Stimulated activated CD8-positive, alpha-beta memory T cell treated with anti-CD3 and anti-CD28 coated beads, Interleukin-2, amount 100 ng/mL, for 48 hours (primary cell): ENCODE measurements at regions not wholly inside any gene's neighbourhood (a gene's known extent, or its start where the extent isn't known, plus 50 kb on each side); places are given as distances from the start of the nearest gene placed in this dataset.

Source experiments
- DNase-seq, 2 donors: peaks; one replicate each; pipeline ENCODE4 v3.0.0-alpha.2; 2020; ENCODE audit warnings: low read depth in 2 of 2

DNA sequence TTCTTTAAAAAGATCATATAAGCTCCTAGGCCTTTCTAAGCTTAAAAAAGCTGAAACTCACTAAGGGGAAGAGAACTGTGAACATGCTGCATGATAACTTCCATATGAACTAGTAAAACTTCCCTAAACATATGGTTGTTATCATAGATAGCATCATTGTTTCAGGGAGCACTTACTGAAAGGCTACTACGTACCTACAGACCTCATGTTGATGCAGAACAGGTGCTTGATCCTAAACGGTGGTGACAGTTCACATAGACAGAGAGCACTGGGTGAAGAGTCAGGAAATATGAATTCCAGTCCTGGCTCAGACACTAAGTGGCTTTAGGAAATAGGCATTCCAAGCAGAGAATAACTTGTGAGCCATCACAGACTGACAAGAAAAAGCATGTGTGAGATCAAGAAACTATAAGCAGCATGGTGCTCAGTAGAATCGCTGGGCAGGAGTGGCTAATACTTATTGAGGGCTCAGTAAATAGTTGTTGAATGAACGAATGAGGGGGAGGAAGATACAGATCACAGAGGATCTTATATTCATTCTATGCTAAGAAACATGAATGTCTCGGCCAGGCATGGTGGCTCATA is 78.4 kb upstream of the NUDT4 start:
- no peak for DNase-seq

DNA sequence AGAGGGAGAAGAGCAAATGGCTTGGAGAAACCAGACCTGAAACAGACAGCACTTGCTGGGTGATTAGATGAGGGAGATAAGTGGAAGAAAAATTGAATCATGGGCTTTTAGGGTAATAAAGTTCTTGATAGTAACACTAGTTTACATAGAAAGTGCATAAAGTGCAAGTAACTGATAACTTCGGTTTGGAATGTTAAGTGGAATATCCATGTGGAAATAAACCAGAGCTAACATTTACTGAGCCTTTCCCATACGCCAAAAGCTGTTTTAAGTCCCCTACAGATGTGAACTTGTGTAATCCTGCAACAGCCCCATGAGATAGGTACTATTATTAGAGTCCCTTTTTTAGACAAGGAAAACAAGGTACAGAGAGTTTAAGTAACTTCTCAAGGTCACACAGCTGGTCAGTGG is 77.1 kb upstream of the NUDT4 start:
- DNase-seq: no peak

DNA sequence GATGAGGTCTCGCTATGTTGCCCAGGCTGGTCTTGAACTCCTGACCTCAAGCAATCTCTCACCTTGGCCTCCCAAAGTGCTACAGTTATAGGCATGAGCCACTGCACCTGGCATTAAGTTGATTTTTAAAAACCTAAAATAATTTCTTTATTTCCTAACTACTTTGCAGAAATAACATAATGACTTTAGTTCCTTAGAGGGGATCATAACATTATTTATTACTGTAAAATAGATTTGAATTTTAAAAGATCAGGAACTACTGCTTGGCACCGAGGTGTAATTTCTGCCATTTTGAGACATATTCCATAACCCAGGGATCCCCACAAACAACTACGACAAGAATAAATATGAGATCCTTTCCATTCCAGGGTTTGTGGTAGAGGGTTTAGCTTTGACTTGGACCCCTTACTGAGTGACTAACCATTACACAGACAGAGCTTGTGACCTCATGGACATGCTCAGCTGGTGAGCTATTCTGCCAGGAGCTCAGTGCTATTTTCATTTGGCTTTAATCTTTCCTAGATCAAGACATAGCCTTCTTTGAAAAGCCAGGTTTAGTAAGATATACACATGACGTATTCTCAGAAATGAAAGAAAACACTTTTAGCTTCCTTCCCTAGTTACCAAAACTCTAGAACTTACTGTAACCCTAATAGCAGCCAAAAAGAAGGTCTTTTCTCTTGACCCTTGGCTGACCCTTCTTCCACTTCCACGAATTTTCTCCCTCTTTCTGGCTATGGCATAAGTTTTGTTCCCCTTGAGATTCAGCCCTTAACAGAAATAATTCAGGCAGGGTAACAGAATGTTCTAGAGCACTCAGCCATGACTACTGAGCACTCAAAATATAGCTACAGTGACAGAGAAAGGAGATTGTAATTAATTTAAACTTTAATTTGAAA is 75.1 kb upstream of the NUDT4 start:
- no peak for DNase-seq

DNA sequence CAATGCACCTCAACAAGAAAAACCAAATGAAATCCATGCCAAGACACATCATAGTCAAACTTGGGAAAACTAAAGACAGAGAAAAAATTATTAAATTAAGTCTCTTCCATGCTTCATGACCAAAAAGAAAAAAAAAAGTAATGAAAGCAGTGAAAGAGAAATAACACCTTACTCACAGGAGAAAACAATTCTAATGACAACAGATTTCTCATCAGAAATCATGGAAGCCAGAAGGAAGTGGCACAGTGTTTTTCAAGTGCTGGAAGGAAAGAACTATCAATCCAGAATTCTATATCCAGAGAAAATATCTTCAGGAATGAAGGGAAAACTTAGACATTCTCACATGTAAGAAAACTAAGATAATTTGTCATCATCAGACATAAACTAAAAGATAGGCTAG is 71.1 kb upstream of the NUDT4 start:
- DNase-seq: no peak

DNA sequence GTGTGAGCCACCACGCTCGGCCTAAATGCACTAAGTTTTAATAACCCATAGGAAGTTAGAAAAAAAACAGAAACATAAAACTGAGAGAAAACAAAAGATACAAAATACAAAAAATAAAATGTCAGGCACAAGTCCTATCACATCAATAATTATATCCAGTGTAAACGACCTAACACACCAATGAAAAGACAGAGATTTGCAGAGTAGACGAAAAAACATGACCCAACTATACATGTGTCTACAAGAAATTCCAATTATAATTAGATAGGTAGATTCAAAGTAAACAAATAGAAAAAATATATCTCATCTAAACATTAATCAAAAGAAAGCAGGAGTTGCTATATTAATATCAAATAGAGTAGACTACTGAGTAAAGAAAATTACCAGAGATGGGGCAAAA is 69.4 kb upstream of the NUDT4 start:
- DNase-seq: no peak

DNA sequence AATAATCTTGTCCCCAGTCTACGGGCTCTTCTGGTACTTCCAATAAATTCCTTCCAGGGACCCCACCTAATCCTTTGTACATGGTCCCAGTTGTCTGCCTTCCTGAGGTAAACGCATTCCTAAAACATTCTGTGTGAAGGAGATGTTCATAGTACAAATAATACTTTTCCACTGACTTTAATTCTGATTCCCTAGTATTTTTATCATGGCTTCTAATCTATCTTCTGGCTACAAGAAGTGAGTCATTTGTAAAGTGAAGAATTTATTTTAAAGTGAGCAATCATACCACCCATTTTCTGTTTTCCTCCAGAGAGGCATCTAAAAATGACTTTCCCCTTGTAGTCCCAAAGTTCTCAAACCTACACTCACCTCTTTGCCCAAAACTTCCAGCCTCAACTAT is 65.9 kb upstream of the NUDT4 start:
- DNase-seq: no peak

DNA sequence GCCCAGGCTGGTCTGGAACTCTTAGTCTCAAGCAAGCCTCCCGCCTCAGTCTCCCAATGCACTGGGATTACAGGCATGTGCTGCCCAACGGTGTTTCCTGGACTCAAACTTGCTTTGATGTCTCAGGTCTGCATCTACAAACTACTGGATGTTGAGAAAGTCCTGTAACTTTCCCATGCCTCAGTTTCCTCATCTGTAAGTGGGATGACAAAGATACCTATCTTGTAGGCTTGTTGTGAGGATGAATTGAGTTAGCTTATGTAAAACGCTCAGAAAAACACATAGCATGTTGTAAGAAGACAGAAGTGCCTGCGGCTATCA is 63.6 kb upstream of the NUDT4 start:
- DNase-seq: no peak

DNA sequence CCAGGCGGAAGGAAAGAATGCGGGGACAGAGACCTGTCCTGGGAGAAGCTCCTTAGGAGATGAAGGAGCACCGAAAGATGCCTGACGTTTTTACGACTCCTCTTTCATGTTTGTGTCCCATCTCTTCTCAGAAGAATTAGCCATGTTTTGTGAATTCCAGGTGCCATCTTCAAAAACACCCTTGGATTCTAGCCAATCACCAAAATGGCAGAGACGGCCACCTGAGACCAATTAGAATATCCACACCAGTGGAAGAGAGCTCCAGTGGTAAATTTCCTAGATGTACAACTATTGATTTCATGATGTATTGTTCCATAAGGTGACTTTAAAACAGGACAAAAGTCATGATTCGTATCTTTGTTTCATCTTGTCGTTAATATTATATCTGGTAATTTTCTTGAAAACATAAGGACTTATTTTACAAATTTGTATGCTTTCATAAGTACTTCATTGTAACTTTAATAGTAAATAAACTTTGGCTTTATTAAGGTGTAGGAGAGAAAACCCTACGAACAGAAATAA is 62.3 kb upstream of the NUDT4 start:
- no peak for DNase-seq

DNA sequence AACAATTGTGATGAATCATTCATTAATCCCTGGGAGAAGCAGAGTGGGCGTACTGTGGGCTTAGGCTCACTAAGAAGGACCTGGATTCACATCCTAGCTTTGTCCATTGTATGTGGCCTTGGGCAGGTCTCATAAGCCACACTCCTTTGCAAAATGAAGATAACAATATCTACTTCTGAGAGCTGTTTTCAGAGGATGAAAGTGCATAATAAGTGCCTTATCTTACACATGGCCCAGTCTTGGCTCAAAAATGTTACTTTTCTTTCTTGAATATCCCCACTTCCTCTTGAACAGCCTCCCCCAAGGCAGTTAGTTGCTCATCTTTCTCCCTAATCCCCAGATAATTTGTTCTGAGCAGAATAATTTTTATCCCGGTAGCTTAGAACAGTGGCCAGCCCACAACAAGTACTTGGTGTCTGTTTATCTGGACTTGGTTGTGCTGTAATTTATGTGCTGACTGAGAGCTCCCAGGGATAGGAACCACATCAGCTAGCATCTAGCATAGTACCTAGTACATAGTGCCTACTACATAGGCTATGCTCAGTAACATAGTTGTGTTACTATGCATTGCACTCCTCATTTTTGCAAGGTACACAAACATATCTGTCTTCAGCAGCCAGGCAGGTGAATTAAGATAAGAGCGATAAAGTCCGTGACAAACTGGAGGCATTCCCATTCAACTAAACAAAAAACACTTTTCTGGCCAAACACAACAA is 61.7 kb upstream of the NUDT4 start:
- no peak for DNase-seq

DNA sequence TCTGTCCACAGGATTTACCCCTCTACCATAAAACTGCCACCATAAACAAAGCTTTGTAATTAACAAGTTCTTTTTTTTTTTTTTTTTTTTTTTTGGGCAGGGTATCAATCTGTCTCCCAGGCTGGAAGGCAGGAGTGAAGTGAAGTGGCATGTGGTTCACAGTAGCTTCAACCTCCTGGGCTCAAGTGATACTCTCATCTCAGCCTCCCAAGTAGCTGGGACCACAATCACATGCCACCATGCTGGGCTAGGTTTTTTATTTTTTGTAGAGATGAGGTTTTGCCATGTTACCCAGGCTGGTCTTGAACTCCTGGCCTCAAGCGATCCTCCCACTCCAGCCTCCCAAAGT is 61.1 kb upstream of the NUDT4 start:
- DNase-seq: no peak

DNA sequence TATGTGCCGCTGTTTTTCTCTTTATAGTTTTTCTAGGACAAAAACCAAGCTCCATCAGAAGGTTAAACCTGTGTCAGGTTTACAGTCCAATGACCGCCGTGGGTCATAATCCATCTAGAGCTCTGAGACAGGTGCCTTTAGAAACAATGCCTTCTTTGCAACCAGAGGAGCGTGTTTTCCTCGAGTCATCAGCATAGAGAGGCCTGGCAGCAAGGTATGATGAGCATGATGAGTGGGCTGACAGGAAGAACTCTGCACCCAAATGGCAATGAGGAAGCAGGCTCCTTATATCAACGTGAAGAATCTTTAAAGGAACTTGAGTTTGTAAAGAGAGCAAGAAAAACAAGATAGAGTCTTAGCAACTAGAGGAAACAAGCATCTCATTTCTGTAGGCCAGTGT is 60.5 kb upstream of the NUDT4 start:
- DNase-seq: no peak

DNA sequence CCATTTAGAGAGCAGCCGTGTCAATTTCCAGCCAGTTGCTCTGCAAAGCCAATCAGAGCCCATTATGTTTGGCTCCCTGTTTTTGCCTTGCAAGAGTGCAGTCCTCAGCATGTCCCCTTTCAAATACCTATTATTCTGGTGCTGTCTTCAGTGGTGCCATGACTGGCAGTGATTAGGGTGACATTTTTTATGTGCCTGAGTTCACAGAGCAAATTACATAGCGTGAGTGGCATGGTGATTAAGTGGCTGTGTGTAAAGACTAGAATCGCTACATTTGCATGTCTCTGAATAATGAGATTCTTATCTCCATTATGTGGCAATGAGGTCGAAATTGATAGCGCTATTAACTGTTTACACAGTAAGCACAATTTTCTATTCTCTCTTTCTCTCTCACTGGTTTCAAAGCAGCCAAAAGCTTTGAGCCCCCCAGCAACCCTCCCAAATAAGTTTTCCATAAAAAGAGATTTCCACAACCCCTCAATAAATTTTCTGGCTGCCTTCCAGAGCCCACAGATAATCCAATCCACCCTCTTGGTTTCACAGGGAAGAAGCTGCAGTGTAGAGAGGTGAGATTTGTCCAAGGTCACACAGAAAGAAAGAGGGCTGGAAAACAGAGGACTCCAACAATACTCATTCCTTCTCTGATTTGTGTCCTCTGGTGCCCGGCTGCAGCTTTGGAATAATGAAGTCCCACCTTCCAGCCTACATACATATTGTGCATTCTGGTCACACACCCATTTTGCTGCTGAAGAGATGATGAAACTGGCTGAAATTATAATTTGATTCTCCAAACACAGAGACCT is 58.8 kb upstream of the NUDT4 start:
- no peak for DNase-seq

DNA sequence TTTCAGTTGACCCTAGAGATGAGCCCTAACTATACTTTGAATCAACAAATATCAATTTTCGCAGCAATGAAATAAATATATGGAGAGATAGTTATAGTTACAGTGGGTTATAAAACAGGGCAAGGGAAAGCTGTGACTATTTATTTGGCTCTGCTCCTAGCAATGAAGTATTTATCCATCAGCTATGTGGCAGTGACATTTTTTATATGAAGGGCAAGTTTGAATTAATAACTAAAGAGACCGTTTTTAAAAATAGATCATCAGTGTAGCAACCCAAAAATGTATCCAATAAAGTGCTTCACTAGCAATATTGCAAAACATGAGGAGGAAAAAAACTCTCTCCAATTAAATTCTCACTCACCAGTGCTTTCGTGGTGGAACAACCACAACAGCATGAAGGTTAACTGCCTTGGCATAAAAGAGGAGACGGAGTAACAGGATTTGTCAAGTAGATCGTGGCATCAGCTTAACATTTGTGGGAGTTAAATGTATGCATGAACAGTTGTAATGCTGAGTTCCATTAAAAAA is 58.1 kb upstream of the NUDT4 start:
- DNase-seq: no peak

DNA sequence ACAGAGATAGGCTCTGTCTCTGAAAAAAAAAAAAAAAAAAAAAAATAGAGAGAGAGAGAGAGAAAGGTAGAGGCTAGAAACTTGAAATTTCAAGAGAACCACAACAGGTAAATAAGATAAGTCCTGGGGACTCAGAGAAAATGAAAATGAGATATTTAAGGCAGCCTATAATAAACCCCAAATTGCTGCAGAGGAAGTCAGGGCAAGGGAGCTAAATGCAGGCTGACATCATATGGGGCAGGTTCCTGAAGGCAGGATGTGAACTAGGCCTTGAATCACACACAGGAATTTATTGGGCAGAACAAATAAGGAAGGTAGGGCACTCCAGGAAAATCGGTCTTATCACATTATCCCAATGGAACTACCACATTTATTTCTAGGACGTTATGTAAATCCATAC is 54.9 kb upstream of the NUDT4 start:
- DNase-seq: no peak

DNA sequence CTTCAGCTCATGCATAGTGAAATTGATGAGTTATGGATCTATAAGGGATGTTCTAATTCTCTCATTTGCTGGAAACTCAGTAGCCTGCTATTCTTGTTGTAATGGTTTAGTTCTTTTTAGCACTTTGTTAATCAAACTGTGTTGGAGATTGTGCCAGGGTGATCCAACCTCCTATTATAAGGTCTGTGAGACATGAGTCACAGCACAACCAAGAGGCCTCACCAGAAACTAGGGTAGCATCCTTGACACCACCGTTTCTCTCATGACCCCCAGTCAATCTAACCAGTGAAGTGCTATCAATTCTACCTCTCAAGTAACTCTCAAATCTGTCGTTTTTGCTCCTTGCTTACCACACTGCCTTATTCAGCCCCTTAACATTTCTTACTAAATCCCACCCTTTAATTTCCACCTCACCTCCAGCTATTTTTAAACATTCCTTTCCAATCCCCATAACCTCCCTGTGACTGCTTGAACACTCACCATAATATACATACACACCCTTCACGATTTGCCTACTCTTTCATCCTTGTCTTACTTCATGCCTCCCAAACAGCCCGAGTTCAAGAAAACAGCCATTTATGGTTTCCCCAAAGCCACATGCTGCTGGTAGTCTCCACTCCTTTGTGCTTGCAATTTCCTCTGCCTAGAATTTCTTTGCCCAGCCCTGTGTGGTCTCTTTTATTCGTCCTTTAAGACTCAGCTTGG is 53.9 kb upstream of the NUDT4 start:
- no peak for DNase-seq

DNA sequence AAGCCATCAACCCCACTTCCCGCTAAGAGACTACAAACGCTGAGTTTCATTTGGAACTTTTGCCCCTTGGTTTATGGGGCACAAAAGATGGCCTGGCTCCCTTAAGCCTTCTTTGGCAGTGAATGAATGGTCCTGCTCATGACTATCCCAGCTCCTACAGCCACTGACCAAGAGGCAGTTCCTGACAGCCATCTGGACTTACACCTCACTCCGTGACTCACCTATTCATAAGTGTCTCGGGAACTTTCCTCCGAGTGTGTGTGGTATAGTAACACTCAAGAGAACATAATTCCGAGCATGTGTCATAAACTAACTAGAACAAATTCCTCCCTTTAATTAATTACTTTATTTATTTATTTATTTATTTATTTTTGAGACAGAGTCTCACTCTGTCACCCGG is 51.9 kb upstream of the NUDT4 start:
- DNase-seq: no peak
